Mesodermal cell (in vitro differentiated cells): ENCODE measurements at regions not wholly inside any gene's neighbourhood (a gene's known extent, or its start where the extent isn't known, plus 50 kb on each side); places are given as distances from the start of the nearest gene placed in this dataset.
A peak's percentile ranks its signal among the peaks of the same experiment; 100 is the strongest.

Source experiments
- H3K27ac ChIP-seq: 2 replicates; pipeline ENCODE4 v1.7.0; 2013; ENCODE audit warnings: mild to moderate bottlenecking, low read depth, low read length, moderate library complexity; ENCODE audit not compliant: severe bottlenecking
- H3K36me3 ChIP-seq: 2 replicates; pipeline ENCODE4 v1.7.1; 2013; ENCODE audit warnings: mild to moderate bottlenecking, low read length, moderate library complexity; ENCODE audit not compliant: control insufficient read depth, insufficient read depth
- H3K4me1 ChIP-seq: one replicate; pipeline ENCODE4 v1.7.1; 2013; ENCODE audit warnings: mild to moderate bottlenecking, low read length; ENCODE audit not compliant: insufficient read depth, control insufficient read depth, poor library complexity, severe bottlenecking
- H3K4me3 ChIP-seq: 2 replicates; pipeline ENCODE4 v1.7.0; 2013; ENCODE audit warnings: low read length, control low read depth, mild to moderate bottlenecking; ENCODE audit not compliant: insufficient read depth, poor library complexity, severe bottlenecking; ENCODE audit errors: extremely low read depth
- H3K9me3 ChIP-seq: 2 replicates; pipeline ENCODE4 v1.7.1; 2013; ENCODE audit warnings: mild to moderate bottlenecking, low read length, moderate library complexity; ENCODE audit not compliant: control insufficient read depth
- WGBS, 2 experiments: methylation state at CpG; one replicate each; pipeline ENCODE4 v1.1.5; 2013; ENCODE audit warnings: missing lambda C conversion rate in 2 of 2; ENCODE audit not compliant: insufficient coverage in 2 of 2; 5-methylcytosine and 5-hydroxymethylcytosine counted together

DNA sequence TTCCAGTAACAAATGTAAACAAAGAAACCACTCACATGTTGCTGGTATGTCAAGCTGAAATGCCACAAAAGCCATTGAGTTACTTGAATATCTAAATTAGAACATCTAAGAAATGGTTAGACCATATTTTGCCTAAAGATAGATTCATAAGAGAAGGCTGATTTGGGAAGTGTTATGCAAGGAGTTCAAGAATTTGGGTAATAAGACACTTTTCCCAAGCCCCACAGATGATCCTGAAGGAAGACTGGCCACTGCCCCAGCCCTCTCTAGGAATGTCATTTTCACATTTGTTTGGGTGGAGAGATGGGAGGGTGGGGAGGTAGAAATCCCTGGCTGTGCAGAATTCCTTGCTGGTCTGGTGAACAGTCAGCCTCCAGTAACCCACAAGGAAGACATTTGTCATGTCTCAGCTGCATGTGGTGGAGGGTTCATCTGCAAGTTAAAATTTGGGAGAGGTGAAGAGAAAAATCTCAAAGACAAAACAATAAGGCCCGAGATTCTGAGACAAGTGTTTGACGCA is 427.2 kb upstream of the KLF6 start:
- H3K36me3 ChIP-seq = no peaks in the 10 kb centered on the region
- WGBS, 2 experiments = 86 to 87% methylated on average over 2 of the region's 2 CpGs
- peaks cover 8% of the 10 kb centered on the region for H3K4me1 ChIP-seq
- H3K4me3 ChIP-seq = no peak overlapping the region
- H3K9me3 ChIP-seq = no peaks in the 10 kb centered on the region
- no peak overlapping the region for H3K27ac ChIP-seq

DNA sequence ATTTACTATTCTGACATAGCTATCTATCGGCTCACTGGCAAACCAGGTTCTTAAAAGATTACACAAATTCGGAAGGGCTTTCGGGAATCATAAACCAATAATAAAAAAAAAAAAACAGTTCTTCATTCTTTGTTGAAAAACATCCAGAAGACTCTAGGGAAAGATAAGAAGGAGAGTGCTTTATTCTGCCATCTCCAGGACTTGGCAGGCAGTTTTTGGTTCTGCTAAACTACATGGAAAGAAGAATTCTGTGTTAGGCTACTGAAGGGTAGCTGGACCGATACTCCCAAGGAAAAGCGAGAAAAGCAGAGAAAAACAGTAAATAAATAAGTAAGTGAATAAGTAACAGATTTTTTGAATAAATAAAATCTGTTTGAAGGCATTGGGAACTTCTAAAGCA is 423.5 kb upstream of the KLF6 start:
- no peaks in the 10 kb centered on the region for H3K9me3 ChIP-seq
- 89% methylated on average over 3 of the region's 5 CpGs; no CpG with 5 or more reads in 1 of the 2 experiments for WGBS, 2 experiments
- H3K27ac ChIP-seq = no peak overlapping the region
- no peaks in the 10 kb centered on the region for H3K36me3 ChIP-seq
- H3K4me1 ChIP-seq = peaks cover 8% of the 10 kb centered on the region
- H3K4me3 ChIP-seq = no peak overlapping the region

DNA sequence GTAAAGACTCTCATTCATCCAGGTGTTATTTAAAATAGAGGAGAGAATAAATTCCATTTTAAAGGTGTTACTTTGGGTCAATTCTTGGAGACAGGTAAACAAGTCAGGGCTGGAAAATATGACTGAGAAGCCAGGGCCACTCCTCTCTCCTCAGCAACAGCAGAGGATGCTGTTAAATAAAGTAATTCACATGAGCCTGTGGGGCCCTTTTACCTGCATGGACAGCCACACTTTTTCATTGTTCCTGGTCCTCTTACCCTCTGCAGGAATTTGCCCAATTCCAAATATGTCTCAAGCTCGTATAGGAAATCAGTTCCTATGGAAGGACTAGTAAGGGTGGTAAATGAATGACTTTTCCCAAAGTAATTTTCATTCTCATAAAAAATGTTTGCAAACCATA is 420.1 kb upstream of the KLF6 start:
- WGBS, 2 experiments = no CpG with 5 or more reads among the region's 1 CpG
- no peak overlapping the region for H3K4me3 ChIP-seq
- H3K4me1 ChIP-seq = no peaks in the 10 kb centered on the region
- no peaks in the 10 kb centered on the region for H3K9me3 ChIP-seq
- H3K36me3 ChIP-seq = no peaks in the 10 kb centered on the region
- H3K27ac ChIP-seq = no peak overlapping the region

GRCh38 chr10:4202938-4203337 is 417.9 kb upstream of the KLF6 start:
- H3K4me1 ChIP-seq = no peaks in the 10 kb centered on the region
- H3K9me3 ChIP-seq = no peaks in the 10 kb centered on the region
- no peak overlapping the region for H3K27ac ChIP-seq
- 100% methylated on average over 1 of the region's 1 CpG for WGBS, 2 experiments
- H3K4me3 ChIP-seq = no peak overlapping the region
- H3K36me3 ChIP-seq = no peaks in the 10 kb centered on the region

GRCh38 chr10:4201866-4202825 is 417.1 kb upstream of the KLF6 start:
- Histone ChIP-seq H3K27ac (no peak overlapping the region), H3K4me3 (no peak overlapping the region), H3K4me1 (no peaks in the 10 kb centered on the region), H3K36me3 (no peaks in the 10 kb centered on the region), H3K9me3 (no peaks in the 10 kb centered on the region)
- 89 to 91% methylated on average over 13 to 14 of the region's 14 CpGs for WGBS, 2 experiments

DNA sequence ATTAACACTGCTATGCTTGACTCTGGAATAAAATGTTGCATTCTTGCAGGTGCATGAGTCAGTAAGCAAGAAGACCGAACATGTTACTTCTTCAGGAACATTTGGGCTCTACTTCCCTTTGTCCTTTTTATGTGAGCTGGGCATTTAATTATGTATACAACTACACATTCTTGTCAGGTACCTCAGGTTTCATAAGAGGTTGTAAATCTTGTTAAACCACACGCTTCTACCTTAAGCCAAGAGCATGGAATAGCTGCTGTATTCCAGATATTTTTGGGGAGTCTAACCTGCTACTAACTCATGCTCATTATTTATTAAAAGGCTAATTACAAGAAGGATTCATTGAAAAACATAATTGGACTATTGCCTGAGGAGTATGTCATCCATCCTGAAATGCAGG is 414.2 kb upstream of the KLF6 start:
- Histone ChIP-seq H3K27ac (no peak overlapping the region), H3K4me1 (peaks cover 3% of the 10 kb centered on the region), H3K9me3 (no peaks in the 10 kb centered on the region), H3K4me3 (no peak overlapping the region), H3K36me3 (no peaks in the 10 kb centered on the region)
- no CpG with 5 or more reads among the region's 2 CpGs for WGBS, 2 experiments

DNA sequence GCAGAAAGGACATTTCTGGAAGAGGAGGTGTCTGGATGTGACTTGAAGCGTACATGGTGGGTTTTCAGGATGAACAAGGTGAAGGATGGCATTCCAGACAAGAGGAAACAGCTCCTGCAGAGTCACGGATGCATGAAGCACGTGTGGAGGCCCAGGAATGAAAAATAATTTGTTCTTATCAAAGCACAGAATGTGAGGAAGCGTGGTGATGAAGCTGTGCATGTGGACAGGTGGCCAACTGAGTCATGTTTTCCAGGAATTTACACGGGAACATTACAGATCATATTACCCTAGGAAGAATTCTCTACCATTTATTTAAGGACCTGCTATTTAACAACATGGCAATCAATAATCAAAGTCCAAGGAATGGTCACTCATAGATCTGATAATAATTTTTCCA is 413.2 kb upstream of the KLF6 start:
- Histone ChIP-seq H3K27ac (no peak overlapping the region), H3K9me3 (no peaks in the 10 kb centered on the region), H3K36me3 (no peaks in the 10 kb centered on the region), H3K4me1 (peaks cover 3% of the 10 kb centered on the region), H3K4me3 (no peak overlapping the region)
- 92 to 96% methylated on average over 4 to 5 of the region's 5 CpGs for WGBS, 2 experiments

GRCh38 chr10:4197676-4198075 is 412.7 kb upstream of the KLF6 start:
- H3K27ac ChIP-seq = no peak overlapping the region

GRCh38 chr10:4196771-4197390 is 411.9 kb upstream of the KLF6 start:
- no peaks in the 10 kb centered on the region for H3K36me3 ChIP-seq
- H3K4me1 ChIP-seq = peaks cover 3% of the 10 kb centered on the region
- no peaks in the 10 kb centered on the region for H3K9me3 ChIP-seq
- no peak overlapping the region for H3K4me3 ChIP-seq
- 91 to 92% methylated on average over 2 of the region's 2 CpGs for WGBS, 2 experiments
- H3K27ac ChIP-seq = peak overlapping the region; percentile 18

More at GRCh38 chr10:4197676-4198075, 412.7 kb upstream of the KLF6 start:
- Histone ChIP-seq H3K4me3 (no peak overlapping the region), H3K36me3 (no peaks in the 10 kb centered on the region), H3K4me1 (peaks cover 3% of the 10 kb centered on the region), H3K9me3 (no peaks in the 10 kb centered on the region)

GRCh38 chr10:4196183-4196582 is 411.2 kb upstream of the KLF6 start:
- Histone ChIP-seq H3K4me3 (no peak overlapping the region), H3K9me3 (no peaks in the 10 kb centered on the region), H3K4me1 (peaks cover 3% of the 10 kb centered on the region), H3K27ac (no peak overlapping the region), H3K36me3 (no peaks in the 10 kb centered on the region)
- WGBS, 2 experiments = 89 to 100% methylated on average over 1 of the region's 3 CpGs

- no peak overlapping the region for H3K27ac ChIP-seq
- no peak overlapping the region for H3K4me3 ChIP-seq
- H3K4me1 ChIP-seq = peaks cover 3% of the 10 kb centered on the region
- H3K9me3 ChIP-seq = no peaks in the 10 kb centered on the region
- 88 to 100% methylated on average over 3 to 5 of the region's 14 CpGs for WGBS, 2 experiments
- no peaks in the 10 kb centered on the region for H3K36me3 ChIP-seq
Observed at GRCh38 chr10:4195213-4195612, 410.2 kb upstream of the KLF6 start.
